SU-DHL-6 (cell line): ENCODE measurements at regions not wholly inside any gene's neighbourhood (a gene's known extent, or its start where the extent isn't known, plus 50 kb on each side); places are given as distances from the start of the nearest gene placed in this dataset.

Source experiments
- EZH2phosphoT487 ChIP-seq: fragments of 200-600 bp; sonication (generic), shearing (Covaris generic); conservative IDR thresholded peaks from 2 replicates; pipeline ENCODE4 v1.6.1; 2018; ENCODE audit warnings: mild to moderate bottlenecking, antibody characterized with exemption, low read length, moderate library complexity, mixed read lengths
- TF ChIP-seq, protein P1 (sequence below): fragments of 200-600 bp; sonication (generic); IDR thresholded peaks from one replicate; pipeline ENCODE4 v1.5.1; 2017; ENCODE audit warnings: antibody characterized with exemption, mild to moderate bottlenecking, low read length, moderate library complexity; ENCODE audit not compliant: insufficient read depth, poor library complexity, severe bottlenecking

DNA sequence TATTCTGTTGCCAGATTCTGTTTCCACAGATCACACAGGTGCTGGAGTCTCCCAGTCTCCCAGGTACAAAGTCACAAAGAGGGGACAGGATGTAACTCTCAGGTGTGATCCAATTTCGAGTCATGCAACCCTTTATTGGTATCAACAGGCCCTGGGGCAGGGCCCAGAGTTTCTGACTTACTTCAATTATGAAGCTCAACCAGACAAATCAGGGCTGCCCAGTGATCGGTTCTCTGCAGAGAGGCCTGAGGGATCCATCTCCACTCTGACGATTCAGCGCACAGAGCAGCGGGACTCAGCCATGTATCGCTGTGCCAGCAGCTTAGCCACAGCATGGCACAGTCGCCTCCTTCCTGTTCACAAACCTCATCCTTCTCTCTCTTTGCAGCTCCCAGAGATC is 237.5 kb upstream of the PRSS1 start:
- TF ChIP-seq, protein P1, sequence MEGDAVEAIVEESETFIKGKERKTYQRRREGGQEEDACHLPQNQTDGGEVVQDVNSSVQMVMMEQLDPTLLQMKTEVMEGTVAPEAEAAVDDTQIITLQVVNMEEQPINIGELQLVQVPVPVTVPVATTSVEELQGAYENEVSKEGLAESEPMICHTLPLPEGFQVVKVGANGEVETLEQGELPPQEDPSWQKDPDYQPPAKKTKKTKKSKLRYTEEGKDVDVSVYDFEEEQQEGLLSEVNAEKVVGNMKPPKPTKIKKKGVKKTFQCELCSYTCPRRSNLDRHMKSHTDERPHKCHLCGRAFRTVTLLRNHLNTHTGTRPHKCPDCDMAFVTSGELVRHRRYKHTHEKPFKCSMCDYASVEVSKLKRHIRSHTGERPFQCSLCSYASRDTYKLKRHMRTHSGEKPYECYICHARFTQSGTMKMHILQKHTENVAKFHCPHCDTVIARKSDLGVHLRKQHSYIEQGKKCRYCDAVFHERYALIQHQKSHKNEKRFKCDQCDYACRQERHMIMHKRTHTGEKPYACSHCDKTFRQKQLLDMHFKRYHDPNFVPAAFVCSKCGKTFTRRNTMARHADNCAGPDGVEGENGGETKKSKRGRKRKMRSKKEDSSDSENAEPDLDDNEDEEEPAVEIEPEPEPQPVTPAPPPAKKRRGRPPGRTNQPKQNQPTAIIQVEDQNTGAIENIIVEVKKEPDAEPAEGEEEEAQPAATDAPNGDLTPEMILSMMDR, result no peak
- TF ChIP-seq EZH2phosphoT487, result no peak
